Fibroblast of skin of left quadriceps (primary cell): ENCODE measurements at regions not wholly inside any gene's neighbourhood (a gene's known extent, or its start where the extent isn't known, plus 50 kb on each side); places are given as distances from the start of the nearest gene placed in this dataset.

Source experiments
- DNase-seq, 2 experiments: peaks; one replicate each; pipeline ENCODE4 v3.0.0-alpha.2; 2013; ENCODE audit warnings: low read depth in 2 of 2

- no peak for DNase-seq
Observed at GRCh38 chr20:17109307-17109706, 117.5 kb upstream of the PCSK2 start.

GRCh38 chr20:17128206-17128605 is 98.6 kb upstream of the PCSK2 start:
- DNase-seq: no peak

DNA sequence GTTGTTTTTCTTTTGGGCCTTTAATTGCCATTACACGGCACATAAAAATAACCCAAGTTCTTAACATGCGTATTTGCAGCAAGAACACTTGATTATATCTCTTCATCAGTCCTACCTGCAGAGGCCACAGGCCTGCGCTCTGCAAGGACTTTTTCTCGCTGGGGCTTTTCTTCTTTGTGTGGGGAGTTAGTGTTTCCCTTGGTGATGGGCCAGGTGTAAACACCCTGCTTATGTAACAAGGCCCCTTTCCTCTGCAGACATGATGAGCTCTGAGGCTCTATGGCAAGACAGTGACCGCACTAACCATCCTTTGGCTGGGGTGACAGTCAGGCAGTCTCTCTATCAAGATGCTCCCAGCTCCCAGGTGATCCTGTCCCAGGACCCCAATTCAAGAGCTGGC is 97.8 kb upstream of the PCSK2 start:
- DNase-seq: no peak

- peak; percentile 24 to 33 for DNase-seq
Observed at GRCh38 chr20:17137692-17138091, 89.1 kb upstream of the PCSK2 start.

- DNase-seq: no peak
Observed at GRCh38 chr20:17138237-17138636, 88.6 kb upstream of the PCSK2 start.

DNA sequence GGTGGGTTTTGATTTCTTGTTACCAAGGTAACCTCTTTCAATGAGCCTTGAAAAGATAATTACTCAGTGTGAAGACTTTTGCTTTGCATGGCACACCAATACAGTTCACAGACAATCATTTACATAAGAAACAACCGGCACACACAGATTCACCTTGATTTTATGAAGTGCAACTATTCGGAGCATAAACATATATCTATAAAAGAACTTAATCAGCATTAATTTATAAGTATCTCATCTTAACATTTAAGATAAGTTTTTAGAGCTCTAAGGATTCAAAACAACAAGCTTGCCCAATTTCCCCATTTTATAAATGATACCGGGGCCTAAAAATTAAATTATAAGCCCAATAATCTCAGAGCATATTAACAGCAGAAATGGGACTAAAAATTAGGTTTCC is 85.9 kb upstream of the PCSK2 start:
- DNase-seq: no peak

DNA sequence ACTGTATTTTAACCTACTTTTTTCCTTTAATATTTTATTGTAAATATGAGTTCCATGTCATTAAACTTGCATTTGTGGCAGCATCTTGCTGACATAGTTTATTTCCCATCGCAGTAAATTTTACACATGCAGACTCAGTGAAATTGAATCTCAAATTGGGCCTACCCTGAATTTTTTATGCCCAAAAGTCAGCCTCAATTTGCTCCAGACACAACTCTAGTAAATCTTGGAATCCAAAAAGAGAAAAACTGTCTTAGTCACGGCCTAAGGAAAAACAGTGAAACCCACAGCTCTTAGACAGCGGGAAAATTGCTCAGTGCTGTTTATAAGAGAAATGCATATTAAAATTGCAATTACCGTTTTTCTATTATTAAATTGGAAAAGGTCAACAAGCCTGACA is 85.3 kb upstream of the PCSK2 start:
- no peak for DNase-seq

GRCh38 chr20:17142666-17143065 is 84.2 kb upstream of the PCSK2 start:
- DNase-seq: no peak

- no peak for DNase-seq
Observed at GRCh38 chr20:17150858-17151257, 76.0 kb upstream of the PCSK2 start.

DNA sequence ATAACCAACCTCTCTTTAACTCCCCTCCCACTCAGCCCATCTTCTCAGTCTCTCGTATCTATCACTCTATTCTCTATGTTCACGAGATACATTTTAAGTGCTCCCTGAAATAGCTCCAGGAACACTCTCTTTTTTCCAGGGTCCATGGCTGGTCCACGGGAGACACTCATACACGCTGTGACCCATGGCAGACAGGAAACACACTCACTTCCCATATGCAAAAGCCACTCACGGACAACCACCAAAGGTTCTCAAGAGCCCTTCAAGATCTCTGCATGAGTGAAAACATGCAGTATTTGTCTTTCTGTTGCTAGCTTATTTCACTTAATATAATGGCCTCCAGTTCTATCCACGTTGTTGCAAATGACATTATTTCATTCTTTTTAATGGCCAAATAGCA is 71.4 kb upstream of the PCSK2 start:
- DNase-seq: no peak

- no peak for DNase-seq
Observed at GRCh38 chr20:17158701-17159100, 68.1 kb upstream of the PCSK2 start.

- DNase-seq: peak; percentile 96
Observed at GRCh38 chr20:17161673-17162481, 65.0 kb upstream of the PCSK2 start.

GRCh38 chr20:17168026-17168612 is 58.7 kb upstream of the PCSK2 start:
- no peak for DNase-seq

DNA sequence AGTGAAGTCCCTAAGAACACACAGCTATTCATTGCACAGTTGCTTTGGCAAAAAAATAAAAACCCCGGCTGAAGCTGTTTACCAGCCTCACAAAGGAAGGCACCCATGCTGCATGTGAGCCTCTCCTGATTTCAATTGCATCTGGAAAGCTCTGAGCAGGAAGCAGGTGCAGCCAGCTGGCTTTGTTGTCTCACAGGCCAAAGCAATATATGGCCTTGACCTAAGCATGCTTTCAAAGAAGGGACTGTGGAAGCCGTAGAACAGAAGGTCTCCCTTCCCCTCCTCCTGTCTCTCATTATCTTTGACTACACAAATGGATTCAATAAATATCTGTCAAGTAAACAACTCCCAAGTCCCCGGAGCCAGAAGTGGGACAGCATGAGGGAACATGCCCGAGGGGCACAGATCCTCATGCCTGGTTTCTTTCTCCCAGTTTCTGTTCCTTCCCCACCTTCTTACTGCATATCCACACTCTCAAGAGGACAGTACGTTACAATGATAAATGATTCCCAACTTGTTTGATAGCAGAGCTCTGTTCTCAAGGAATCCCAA is 57.2 kb upstream of the PCSK2 start:
- DNase-seq: no peak

- DNase-seq: peak; percentile 32 to 44
Observed at GRCh38 chr20:17171746-17172280, 55.0 kb upstream of the PCSK2 start.

- peak; percentile 89 for DNase-seq
Observed at GRCh38 chr20:17172836-17173516, 53.9 kb upstream of the PCSK2 start.
